Liver (tissue), 7 donors: ENCODE measurements at regions not wholly inside any gene's neighbourhood (a gene's known extent, or its start where the extent isn't known, plus 50 kb on each side); places are given as distances from the start of the nearest gene placed in this dataset.

Experiments
- DNase-seq: peaks from one replicate; pipeline ENCODE4 v3.0.0-alpha.2; 2017; ENCODE audit warnings: low spot score
- H3K27ac ChIP-seq, 2 donors: one replicate each; pipeline ENCODE4 v1.7.0; 2013; ENCODE audit warnings: inconsistent platforms in 2 of 2, low read length in 2 of 2, control low read depth in 1 of 2, low read depth in 1 of 2, mild to moderate bottlenecking in 1 of 2
- H3K27me3 ChIP-seq, 4 donors: one replicate each; pipeline versions ENCODE4 v1.6.1 to v1.7.0; 2013; ENCODE audit warnings: low read length in 3 of 4, inconsistent platforms in 1 of 4, mild to moderate bottlenecking in 1 of 4, moderate library complexity in 1 of 4; ENCODE audit not compliant: control insufficient read depth in 4 of 4, insufficient read depth in 4 of 4
- H3K36me3 ChIP-seq, 4 donors: one replicate each; pipeline versions ENCODE4 v1.6.1 to v1.7.0; 2013; ENCODE audit warnings: low read length in 3 of 4, mild to moderate bottlenecking in 3 of 4, low read depth in 1 of 4, moderate library complexity in 1 of 4; ENCODE audit not compliant: control insufficient read depth in 4 of 4, insufficient read depth in 3 of 4
- H3K4me1 ChIP-seq, 4 donors: one replicate each; pipeline versions ENCODE4 v1.6.1 to v1.7.0; 2013; ENCODE audit warnings: low read length in 3 of 4, mild to moderate bottlenecking in 3 of 4, moderate library complexity in 1 of 4; ENCODE audit not compliant: control insufficient read depth in 4 of 4, insufficient read depth in 4 of 4
- H3K4me3 ChIP-seq, 3 donors: one replicate each; pipeline versions ENCODE4 v1.6.1 to v1.7.0; 2013; ENCODE audit warnings: low read length in 3 of 3, control low read depth in 1 of 3, low read depth in 1 of 3, mild to moderate bottlenecking in 1 of 3
- H3K9ac ChIP-seq, 2 donors: one replicate each; pipeline ENCODE4 v1.7.0; 2013; ENCODE audit warnings: low read length in 2 of 2, mild to moderate bottlenecking in 2 of 2, moderate library complexity in 2 of 2, control low read depth in 1 of 2, low read depth in 1 of 2
- H3K9me3 ChIP-seq, 4 donors: one replicate each; pipeline versions ENCODE4 v1.6.1 to v1.7.0; 2013; ENCODE audit warnings: low read length in 3 of 4; ENCODE audit not compliant: control insufficient read depth in 4 of 4
- ATF3 ChIP-seq: IDR thresholded peaks from 2 replicates; pipeline ENCODE4 v1.6.1; 2016; ENCODE audit warnings: antibody characterized with exemption
- FOXA1 ChIP-seq: IDR thresholded peaks from 2 replicates; pipeline ENCODE4 v1.6.1; 2016; ENCODE audit warnings: antibody characterized with exemption
- FOXA2 ChIP-seq: IDR thresholded peaks from 2 replicates; pipeline ENCODE4 v1.6.1; 2016; ENCODE audit warnings: antibody characterized with exemption
- HNF4A ChIP-seq, 2 donors: conservative IDR thresholded peaks; 2 replicates each; pipeline ENCODE4 v1.6.1; 2016; ENCODE audit warnings: antibody characterized with exemption in 2 of 2, mild to moderate bottlenecking in 2 of 2
- HNF4G ChIP-seq: IDR thresholded peaks from 2 replicates; pipeline ENCODE4 v1.6.1; 2016; ENCODE audit warnings: antibody characterized with exemption
- JUND ChIP-seq, 2 donors: IDR thresholded peaks; 2 replicates each; pipeline ENCODE4 v1.6.1; 2016; ENCODE audit warnings: antibody characterized with exemption in 2 of 2
- MAX ChIP-seq: IDR thresholded peaks from 2 replicates; pipeline ENCODE4 v1.6.1; 2016; ENCODE audit warnings: antibody characterized with exemption
- RAD21 ChIP-seq, 2 donors: IDR thresholded peaks; 2 replicates each; pipeline ENCODE4 v1.6.1; 2016; ENCODE audit warnings: antibody characterized with exemption in 2 of 2, mild to moderate bottlenecking in 2 of 2
- REST ChIP-seq: IDR thresholded peaks from 2 replicates; pipeline ENCODE4 v1.6.1; 2016; ENCODE audit warnings: antibody characterized with exemption, mild to moderate bottlenecking
- RXRA ChIP-seq, 2 donors: IDR thresholded peaks; 2 replicates each; pipeline ENCODE4 v1.6.1; 2017 to 2018; ENCODE audit warnings: antibody characterized with exemption in 2 of 2, mild to moderate bottlenecking in 1 of 2
- SP1 ChIP-seq: IDR thresholded peaks from 2 replicates; pipeline ENCODE4 v1.6.1; 2018; ENCODE audit warnings: antibody characterized with exemption, mild to moderate bottlenecking
- TAF1 ChIP-seq: conservative IDR thresholded peaks from 2 replicates; pipeline ENCODE4 v1.6.1; 2016; ENCODE audit warnings: antibody characterized with exemption, mild to moderate bottlenecking
- YY1 ChIP-seq: IDR thresholded peaks from 2 replicates; pipeline ENCODE4 v1.6.1; 2016; ENCODE audit warnings: antibody characterized with exemption, mild to moderate bottlenecking
- ZBTB33 ChIP-seq: IDR thresholded peaks from 2 replicates; pipeline ENCODE4 v1.6.1; 2016; ENCODE audit warnings: antibody characterized with exemption
- WGBS: extraction: QIAGEN DNeasy Blood & Tissue Kit; methylation state at CpG from one replicate; pipeline ENCODE4 v1.1.7; 2013; 5-methylcytosine and 5-hydroxymethylcytosine counted together
- donor health status: healthy.
- donor health status: healthy.
- donor health status: healthy.
- donor health status: healthy.

GRCh38 chr13:50587645-50588373 lies 255.7 kb downstream of the DLEU7 start:
- no peak for DNase-seq
- H3K36me3 ChIP-seq: no peaks in the 10 kb centered on the region
- H3K27me3 ChIP-seq: no peaks in the 10 kb centered on the region
- H3K9ac ChIP-seq: no peak overlapping the region
- H3K27ac ChIP-seq: no peak overlapping the region
- TF ChIP-seq MAX (no peak), HNF4A (conservative IDR thresholded peaks at IDR 0.05) (no peak), TAF1 (no peak), SP1 (no peak), FOXA2 (no peak), YY1 (no peak), REST (no peak), JUND (IDR thresholded peaks at IDR 0.05) (no peak), RAD21 (IDR thresholded peaks at IDR 0.05) (no peak), ATF3 (no peak)
- H3K4me3 ChIP-seq: no peak overlapping the region
- H3K9me3 ChIP-seq: no peaks in the 10 kb centered on the region
- 85% methylated on average over 11 of the region's 11 CpGs for WGBS
- H3K4me1 ChIP-seq: no peaks in the 10 kb centered on the region

- no peaks in the 10 kb centered on the region for H3K4me1 ChIP-seq
- no peak overlapping the region for H3K27ac ChIP-seq
- DNase-seq: no peak
- TF ChIP-seq YY1 (no peak), REST (no peak), HNF4G (no peak), ZBTB33 (no peak), RAD21 (IDR thresholded peaks at IDR 0.05) (no peak), FOXA1 (no peak), RXRA (IDR thresholded peaks at IDR 0.05) (no peak)
- H3K36me3 ChIP-seq: no peaks in the 10 kb centered on the region
- no peak overlapping the region for H3K4me3 ChIP-seq
- no peak overlapping the region for H3K9ac ChIP-seq
- no peaks in the 10 kb centered on the region for H3K27me3 ChIP-seq
- 84% methylated on average over 6 of the region's 6 CpGs for WGBS
- H3K9me3 ChIP-seq: no peaks in the 10 kb centered on the region
These were observed 254.9 kb downstream of the DLEU7 start for GRCh38 chr13:50588491-50589130.
